NCI-H526 treated with DMSO at 0.1 percent for 48 hours (cell line): ENCODE measurements at regions not wholly inside any gene's neighbourhood (a gene's known extent, or its start where the extent isn't known, plus 50 kb on each side); places are given as distances from the start of the nearest gene placed in this dataset.

Experiments
- DNase-seq: peaks from one replicate; lab custom pipeline; 2025; lab: John Stamatoyannopoulos, UW

GRCh38 chr1:69244211-69244610 lies 323.5 kb upstream of the LRRC7 start:
- no peak for DNase-seq

GRCh38 chr1:69246109-69246508 lies 321.6 kb upstream of the LRRC7 start:
- no peak for DNase-seq

GRCh38 chr1:69246710-69247109 lies 321.0 kb upstream of the LRRC7 start:
- no peak for DNase-seq

- DNase-seq = no peak
These were observed 315.0 kb upstream of the LRRC7 start for GRCh38 chr1:69252696-69253095.

GRCh38 chr1:69256036-69256435 lies 311.7 kb upstream of the LRRC7 start:
- DNase-seq = no peak

- DNase-seq = no peak
These were observed 308.9 kb upstream of the LRRC7 start for GRCh38 chr1:69258842-69259241.

GRCh38 chr1:69263921-69264391 lies 303.8 kb upstream of the LRRC7 start:
- no peak for DNase-seq

- no peak for DNase-seq
These were observed 298.2 kb upstream of the LRRC7 start for GRCh38 chr1:69269491-69269890.

GRCh38 chr1:69271587-69272125 lies 296.1 kb upstream of the LRRC7 start:
- no peak for DNase-seq

GRCh38 chr1:69272684-69273083 lies 295.0 kb upstream of the LRRC7 start:
- no peak for DNase-seq

GRCh38 chr1:69278923-69279322 lies 288.8 kb upstream of the LRRC7 start:
- no peak for DNase-seq

- no peak for DNase-seq
These were observed 284.2 kb upstream of the LRRC7 start for GRCh38 chr1:69283516-69283915.

GRCh38 chr1:69284508-69284907 lies 283.2 kb upstream of the LRRC7 start:
- no peak for DNase-seq

GRCh38 chr1:69288416-69288815 lies 279.3 kb upstream of the LRRC7 start:
- no peak for DNase-seq

- DNase-seq = no peak
These were observed 277.4 kb upstream of the LRRC7 start for GRCh38 chr1:69290291-69290690.

- DNase-seq = no peak
These were observed 276.2 kb upstream of the LRRC7 start for GRCh38 chr1:69291541-69291940.

- DNase-seq = no peak
These were observed 274.9 kb upstream of the LRRC7 start for GRCh38 chr1:69292833-69293232.

GRCh38 chr1:69294171-69294570 lies 273.6 kb upstream of the LRRC7 start:
- DNase-seq = no peak

- no peak for DNase-seq
These were observed 272.5 kb upstream of the LRRC7 start for GRCh38 chr1:69295265-69295664.

GRCh38 chr1:69305621-69306020 lies 262.1 kb upstream of the LRRC7 start:
- no peak for DNase-seq

GRCh38 chr1:69312055-69312732 lies 255.5 kb upstream of the LRRC7 start:
- no peak for DNase-seq

- no peak for DNase-seq
These were observed 254.6 kb upstream of the LRRC7 start for GRCh38 chr1:69313118-69313517.

- DNase-seq = no peak
These were observed 252.3 kb upstream of the LRRC7 start for GRCh38 chr1:69315416-69315815.

- no peak for DNase-seq
These were observed 251.9 kb upstream of the LRRC7 start for GRCh38 chr1:69315823-69316222.
